GM21619 (cell line): ENCODE measurements at regions not wholly inside any gene's neighbourhood (a gene's known extent, or its start where the extent isn't known, plus 50 kb on each side); places are given as distances from the start of the nearest gene placed in this dataset.

Experiments used
- ATAC-seq: cut with Tn5 transposase; IDR thresholded peaks from one replicate; pipeline ENCODE4 v1.9.1; 2021; ENCODE audit not compliant: unreplicated experiment

DNA sequence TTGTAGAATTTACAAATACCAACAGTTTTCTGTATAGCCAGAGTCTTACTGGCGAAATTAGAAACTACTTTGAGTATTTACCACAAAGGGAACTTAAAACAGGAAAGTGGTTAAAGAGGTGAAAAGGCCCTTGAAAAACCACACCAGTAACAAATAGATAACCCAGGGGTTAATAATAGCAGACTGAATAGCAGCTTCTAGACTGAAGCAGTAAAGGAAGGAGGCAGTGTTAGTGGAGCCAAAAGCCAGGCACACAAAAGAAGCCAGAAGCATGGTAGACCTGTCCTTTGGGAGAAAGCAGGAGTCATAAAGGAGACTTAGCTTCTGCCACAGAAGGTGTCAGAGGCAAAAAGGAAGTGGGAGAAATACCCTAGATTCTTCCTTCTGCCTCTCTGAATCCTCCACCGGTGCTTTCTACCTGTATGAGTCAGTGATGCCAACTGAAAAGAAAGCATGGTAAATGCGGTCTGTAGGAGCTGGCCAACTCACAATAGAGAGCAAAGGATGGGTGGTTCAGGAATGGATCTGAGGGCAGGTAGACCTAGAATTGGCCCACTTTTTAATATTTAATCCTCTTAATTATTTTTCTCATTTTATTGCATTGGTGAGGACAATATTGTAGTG, 97.3 kb downstream of the ARL6IP6 start:
- peak; percentile 66 for ATAC-seq

DNA sequence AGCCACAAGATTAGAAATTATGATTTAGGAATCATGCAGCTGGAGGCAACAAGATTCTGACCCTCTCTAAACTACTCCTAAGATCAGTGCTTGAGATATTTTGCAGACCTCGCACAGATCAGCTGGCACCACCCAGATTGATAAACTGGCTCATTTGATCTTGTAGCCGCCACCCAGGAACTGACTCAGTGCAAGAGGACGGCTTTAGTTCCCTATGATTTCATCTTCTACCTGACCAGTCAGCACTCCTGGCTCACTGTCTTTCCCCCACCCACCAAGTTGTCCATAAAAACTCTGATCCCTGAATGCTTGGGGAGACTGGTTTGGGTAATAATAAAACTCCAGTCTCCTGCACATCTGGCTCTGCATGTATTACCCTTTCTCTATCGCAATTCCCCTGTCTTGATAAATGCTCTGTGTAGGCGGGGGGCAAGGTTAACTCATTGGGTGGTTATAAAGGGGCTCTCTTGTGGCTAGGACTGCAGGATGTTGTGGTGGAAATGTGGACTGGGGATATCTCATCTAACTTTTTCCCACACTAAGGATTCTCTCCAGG, 96.1 kb downstream of the ARL6IP6 start:
- ATAC-seq = no peak

DNA sequence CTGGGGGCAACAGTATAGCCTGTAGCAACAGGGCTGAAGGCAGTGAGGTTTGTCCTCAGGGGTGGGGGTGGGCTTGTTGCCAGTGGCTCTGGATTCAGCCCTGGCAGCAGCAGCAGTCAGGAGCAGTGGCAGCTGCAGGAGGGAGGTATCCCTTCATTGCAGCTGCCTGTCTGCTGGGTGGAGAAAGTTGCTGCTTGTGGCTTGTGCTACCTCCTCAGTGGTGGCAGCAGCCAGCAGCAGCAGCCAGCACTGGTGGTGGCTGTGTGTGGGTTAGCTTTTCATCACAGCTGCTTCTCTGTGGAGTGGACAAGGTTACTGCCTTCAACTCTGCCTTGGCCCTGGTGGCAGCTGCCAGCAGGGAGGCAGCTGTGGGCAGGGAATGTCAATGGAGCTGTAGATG, 94.9 kb downstream of the ARL6IP6 start:
- no peak for ATAC-seq
